ENCODE measurements at regions not wholly inside any gene's neighbourhood (a gene's known extent, or its start where the extent isn't known, plus 50 kb on each side); places are given as distances from the start of the nearest gene placed in this dataset.

- TF ChIP-seq EZH2 (IDR thresholded peaks at IDR 0.05; ENCODE audit: borderline replicate concordance, low read depth, low read length, poor library complexity, severe bottlenecking) (no peak), CTCF (conservative IDR thresholded peaks at IDR 0.05; ENCODE audit: low read depth, low read length) (no peak)
- no peaks in the 10 kb centered on the region for H3K27me3 ChIP-seq (replicated peaks; ENCODE audit: insufficient read depth, low read depth, low read length, poor library complexity)
- ChIA-PET CTCF (no interaction called here), POLR2A (ENCODE audit: low non-redundant PET) (no interaction called here)
- BruUV-seq (replicated peaks): no TSS peak
- H3K9me3 ChIP-seq (ENCODE audit: low read depth, low read length, poor library complexity, severe bottlenecking): no peaks in the 10 kb centered on the region
- intact Hi-C loops (cut with micrococcal nuclease; ENCODE audit: unreplicated experiment): no loop called here
- H3K4me3 ChIP-seq (ENCODE audit: low read depth, low read length, poor library complexity, severe bottlenecking): no peak overlapping the region
- no peak overlapping the region for H3K27ac ChIP-seq (ENCODE audit: low read depth, low read length, poor library complexity, severe bottlenecking)
- no peaks in the 10 kb centered on the region for H3K4me1 ChIP-seq (ENCODE audit: insufficient read depth, low read length, poor library complexity, severe bottlenecking)
- no peaks in the 10 kb centered on the region for H3K36me3 ChIP-seq (ENCODE audit: insufficient read depth, low read length, poor library complexity, severe bottlenecking)
- DNase-seq (ENCODE audit: low spot score): no peak
Measured at GRCh38 chr4:180491210-180491609, 1752.0 kb upstream of the TENM3 start.

- Histone ChIP-seq H3K9me3 (ENCODE audit: low read depth, low read length, poor library complexity, severe bottlenecking) (no peaks in the 10 kb centered on the region), H3K27ac (ENCODE audit: low read depth, low read length, poor library complexity, severe bottlenecking) (no peak overlapping the region), H3K36me3 (ENCODE audit: insufficient read depth, low read length, poor library complexity, severe bottlenecking) (no peaks in the 10 kb centered on the region), H3K27me3 (replicated peaks; ENCODE audit: insufficient read depth, low read depth, low read length, poor library complexity) (no peaks in the 10 kb centered on the region), H3K4me1 (ENCODE audit: insufficient read depth, low read length, poor library complexity, severe bottlenecking) (no peaks in the 10 kb centered on the region), H3K4me3 (ENCODE audit: low read depth, low read length, poor library complexity, severe bottlenecking) (no peak overlapping the region)
- no peak for DNase-seq (ENCODE audit: low spot score)
- ChIA-PET CTCF (no interaction called here), POLR2A (ENCODE audit: low non-redundant PET) (no interaction called here)
- TF ChIP-seq CTCF (conservative IDR thresholded peaks at IDR 0.05; ENCODE audit: low read depth, low read length) (no peak), EZH2 (IDR thresholded peaks at IDR 0.05; ENCODE audit: borderline replicate concordance, low read depth, low read length, poor library complexity, severe bottlenecking) (no peak)
- no TSS peak for BruUV-seq (replicated peaks)
- intact Hi-C loops (cut with micrococcal nuclease; ENCODE audit: unreplicated experiment): no loop called here
Measured at GRCh38 chr4:180493299-180493698, 1749.9 kb upstream of the TENM3 start.

- TF ChIP-seq EZH2 (IDR thresholded peaks at IDR 0.05; ENCODE audit: borderline replicate concordance, low read depth, low read length, poor library complexity, severe bottlenecking) (no peak), CTCF (conservative IDR thresholded peaks at IDR 0.05; ENCODE audit: low read depth, low read length) (no peak)
- Histone ChIP-seq H3K4me3 (ENCODE audit: low read depth, low read length, poor library complexity, severe bottlenecking) (no peak overlapping the region), H3K27ac (ENCODE audit: low read depth, low read length, poor library complexity, severe bottlenecking) (no peak overlapping the region), H3K9me3 (ENCODE audit: low read depth, low read length, poor library complexity, severe bottlenecking) (no peaks in the 10 kb centered on the region), H3K27me3 (replicated peaks; ENCODE audit: insufficient read depth, low read depth, low read length, poor library complexity) (no peaks in the 10 kb centered on the region), H3K36me3 (ENCODE audit: insufficient read depth, low read length, poor library complexity, severe bottlenecking) (no peaks in the 10 kb centered on the region), H3K4me1 (ENCODE audit: insufficient read depth, low read length, poor library complexity, severe bottlenecking) (no peaks in the 10 kb centered on the region)
- DNase-seq (ENCODE audit: low spot score): no peak
- ChIA-PET POLR2A (ENCODE audit: low non-redundant PET) (no interaction called here), CTCF (no interaction called here)
- BruUV-seq (replicated peaks): no TSS peak
- intact Hi-C loops (cut with micrococcal nuclease; ENCODE audit: unreplicated experiment): no loop called here
Measured at GRCh38 chr4:180500154-180500553, 1743.0 kb upstream of the TENM3 start.
